Mesenchymal stem cell (in vitro differentiated cells and primary cell): ENCODE measurements at regions not wholly inside any gene's neighbourhood (a gene's known extent, or its start where the extent isn't known, plus 50 kb on each side); places are given as distances from the start of the nearest gene placed in this dataset.

Experiments
- DNase-seq: peaks from one replicate; pipeline ENCODE4 v3.0.0-alpha.2; 2013
- H2AFZ ChIP-seq: one replicate; pipeline ENCODE4 v1.6.1; 2013; ENCODE audit warnings: low read depth, mild to moderate bottlenecking, control low read depth, inconsistent platforms, low read length, moderate library complexity
- H2AK5ac ChIP-seq: 2 replicates; pipeline ENCODE4 v1.6.1; 2013; ENCODE audit warnings: low read length, moderate library complexity, mild to moderate bottlenecking, inconsistent platforms; ENCODE audit not compliant: severe bottlenecking
- H2BK120ac ChIP-seq: one replicate; pipeline ENCODE4 v1.6.1; 2013; ENCODE audit warnings: low read depth, mild to moderate bottlenecking, inconsistent platforms, low read length, moderate library complexity
- H2BK12ac ChIP-seq, 2 experiments: one replicate each; pipeline ENCODE4 v1.6.1; 2013; ENCODE audit warnings: inconsistent platforms in 2 of 2, low read length in 2 of 2, mild to moderate bottlenecking in 2 of 2, moderate library complexity in 2 of 2, control low read depth in 1 of 2
- H2BK15ac ChIP-seq: one replicate; pipeline ENCODE4 v1.6.1; 2013; ENCODE audit warnings: mild to moderate bottlenecking, low read depth, inconsistent platforms; ENCODE audit not compliant: poor library complexity, severe bottlenecking
- H2BK5ac ChIP-seq: 2 replicates; pipeline ENCODE4 v1.6.1; 2013; ENCODE audit warnings: low read depth, mild to moderate bottlenecking, low read length, control low read depth, inconsistent platforms; ENCODE audit not compliant: poor library complexity, severe bottlenecking
- H3K14ac ChIP-seq, 2 experiments: one replicate each; pipeline ENCODE4 v1.6.1; 2013; ENCODE audit warnings: inconsistent platforms in 2 of 2, low read length in 2 of 2, control low read depth in 1 of 2, mild to moderate bottlenecking in 1 of 2, moderate library complexity in 1 of 2
- H3K18ac ChIP-seq, 2 experiments: one replicate each; pipeline ENCODE4 v1.6.1; 2013; ENCODE audit warnings: inconsistent platforms in 2 of 2, low read length in 2 of 2, control low read depth in 1 of 2, low read depth in 1 of 2, mild to moderate bottlenecking in 1 of 2
- H3K23ac ChIP-seq, 2 experiments: one replicate each; pipeline ENCODE4 v1.6.1; 2013; ENCODE audit warnings: inconsistent platforms in 2 of 2, low read length in 2 of 2, mild to moderate bottlenecking in 2 of 2, moderate library complexity in 2 of 2, control low read depth in 1 of 2
- H3K27ac ChIP-seq: 2 replicates; pipeline ENCODE4 v1.5.1; 2013; ENCODE audit warnings: mild to moderate bottlenecking, moderate library complexity, low read length, control low read depth, inconsistent platforms; ENCODE audit not compliant: poor library complexity, severe bottlenecking
- H3K27me3 ChIP-seq, 2 experiments: 2 replicates each; pipeline versions ENCODE4 v1.6.1 to v1.7.0; 2013; ENCODE audit warnings: low read length in 2 of 2, mild to moderate bottlenecking in 2 of 2, moderate library complexity in 2 of 2, control low read depth in 1 of 2, inconsistent platforms in 1 of 2; ENCODE audit not compliant: control insufficient read depth in 1 of 2, insufficient read depth in 1 of 2
- H3K36me3 ChIP-seq, 2 experiments: 2 replicates each; pipeline versions ENCODE4 v1.6.1 to v1.7.0; 2013; ENCODE audit warnings: low read length in 2 of 2, control low read depth in 1 of 2, inconsistent platforms in 1 of 2, low read depth in 1 of 2, mild to moderate bottlenecking in 1 of 2; ENCODE audit not compliant: insufficient read depth in 2 of 2, control insufficient read depth in 1 of 2
- H3K4ac ChIP-seq, 2 experiments: one replicate each; pipeline ENCODE4 v1.6.1; 2013; ENCODE audit warnings: inconsistent platforms in 2 of 2, low read length in 2 of 2, mild to moderate bottlenecking in 2 of 2, moderate library complexity in 2 of 2, control low read depth in 1 of 2, low read depth in 1 of 2
- H3K4me1 ChIP-seq: 2 replicates; pipeline ENCODE4 v1.6.1; 2013; ENCODE audit warnings: low read depth, low read length, control low read depth; ENCODE audit not compliant: control insufficient read depth, insufficient read depth
- H3K4me2 ChIP-seq: 2 replicates; pipeline ENCODE4 v1.6.1; 2013; ENCODE audit warnings: low read length, mild to moderate bottlenecking, inconsistent platforms; ENCODE audit not compliant: poor library complexity, severe bottlenecking
- H3K4me3 ChIP-seq, 2 experiments: 2 replicates each; pipeline versions ENCODE4 v1.5.1 to v1.7.0; 2013; ENCODE audit warnings: low read length in 2 of 2, mild to moderate bottlenecking in 2 of 2, control low read depth in 1 of 2, low read depth in 1 of 2; ENCODE audit not compliant: insufficient read depth in 1 of 2
- H3K79me1 ChIP-seq: replicated peaks from 2 replicates; pipeline ENCODE4 v1.6.1; 2013; ENCODE audit warnings: mild to moderate bottlenecking, control low read depth, low read length, inconsistent platforms; ENCODE audit not compliant: poor library complexity, severe bottlenecking
- H3K9ac ChIP-seq: 2 replicates; pipeline ENCODE4 v1.7.0; 2013; ENCODE audit warnings: mild to moderate bottlenecking, low read length, moderate library complexity
- H3K9me3 ChIP-seq: 2 replicates; pipeline ENCODE4 v1.7.0; 2013; ENCODE audit warnings: mild to moderate bottlenecking, low read length; ENCODE audit not compliant: control insufficient read depth
- H4K8ac ChIP-seq: one replicate; pipeline ENCODE4 v1.6.1; 2013; ENCODE audit warnings: inconsistent platforms, mild to moderate bottlenecking, low read length, moderate library complexity
- H4K91ac ChIP-seq: one replicate; pipeline ENCODE4 v1.6.1; 2013; ENCODE audit warnings: mild to moderate bottlenecking, low read length, inconsistent platforms
- WGBS: methylation state at CpG from one replicate; pipeline ENCODE4 v1.1.7; 2013; ENCODE audit warnings: mixed read lengths; 5-methylcytosine and 5-hydroxymethylcytosine counted together

- no peak overlapping the region for H2AK5ac ChIP-seq
- 100% methylated on average over 3 of the region's 5 CpGs for WGBS
Measured at GRCh38 chr18:59777636-59778035, 80.4 kb upstream of the CCBE1 start.

GRCh38 chr18:59769129-59769865 lies 72.1 kb upstream of the CCBE1 start:
- Histone ChIP-seq H3K27ac (no peak overlapping the region), H2BK120ac (no peak overlapping the region), H2AK5ac (no peak overlapping the region)

More at GRCh38 chr18:59777636-59778035, 80.4 kb upstream of the CCBE1 start:
- H4K8ac ChIP-seq: no peak overlapping the region
- H4K91ac ChIP-seq: no peak overlapping the region
- H2BK12ac ChIP-seq: no peak overlapping the region
- H3K4me3 ChIP-seq: no peak overlapping the region
- H3K27me3 ChIP-seq: no peaks in the 10 kb centered on the region
- no peak overlapping the region for H3K23ac ChIP-seq
- H3K27ac ChIP-seq: no peak overlapping the region
- no peaks in the 10 kb centered on the region for H3K36me3 ChIP-seq
- H3K14ac ChIP-seq: no peak overlapping the region
- H3K18ac ChIP-seq: no peak overlapping the region
- H2BK15ac ChIP-seq: no peak overlapping the region
- H2AFZ ChIP-seq: no peak overlapping the region
- no peaks in the 10 kb centered on the region for H3K9me3 ChIP-seq
- no peak overlapping the region for H2BK5ac ChIP-seq
- H2BK120ac ChIP-seq: no peak overlapping the region
- no peak for DNase-seq
- H3K4ac ChIP-seq: no peak overlapping the region
- H3K4me2 ChIP-seq: no peak overlapping the region
- no peaks in the 10 kb centered on the region for H3K79me1 ChIP-seq
- no peaks in the 10 kb centered on the region for H3K4me1 ChIP-seq
- no peak overlapping the region for H3K9ac ChIP-seq

GRCh38 chr18:59768409-59768808 lies 71.2 kb upstream of the CCBE1 start:
- no peaks in the 10 kb centered on the region for H3K36me3 ChIP-seq
- no peak overlapping the region for H3K18ac ChIP-seq
- no peak overlapping the region for H3K4me3 ChIP-seq
- H3K27me3 ChIP-seq: no peaks in the 10 kb centered on the region
- H2BK12ac ChIP-seq: no peak overlapping the region
- no peak overlapping the region for H4K8ac ChIP-seq
- no peak overlapping the region for H2AK5ac ChIP-seq
- no peak overlapping the region for H3K14ac ChIP-seq
- H3K4me1 ChIP-seq: no peaks in the 10 kb centered on the region
- no peak overlapping the region for H3K4ac ChIP-seq
- no peak overlapping the region for H3K23ac ChIP-seq
- no peak overlapping the region for H2BK15ac ChIP-seq
- no peak overlapping the region for H3K4me2 ChIP-seq
- H3K9me3 ChIP-seq: no peaks in the 10 kb centered on the region
- H2BK5ac ChIP-seq: no peak overlapping the region
- no peaks in the 10 kb centered on the region for H3K79me1 ChIP-seq
- DNase-seq: no peak
- no peak overlapping the region for H2BK120ac ChIP-seq
- H2AFZ ChIP-seq: no peak overlapping the region
- H4K91ac ChIP-seq: no peak overlapping the region
- H3K9ac ChIP-seq: peak overlapping the region; percentile 49
- 100% methylated on average over 1 of the region's 1 CpG for WGBS
- H3K27ac ChIP-seq: no peak overlapping the region

More at GRCh38 chr18:59769129-59769865, 72.1 kb upstream of the CCBE1 start:
- Histone ChIP-seq H3K27me3 (no peaks in the 10 kb centered on the region), H3K9me3 (no peaks in the 10 kb centered on the region), H3K4me1 (no peaks in the 10 kb centered on the region), H3K14ac (no peak overlapping the region), H3K18ac (no peak overlapping the region), H2BK12ac (no peak overlapping the region), H3K4ac (no peak overlapping the region), H2BK5ac (no peak overlapping the region), H3K36me3 (no peaks in the 10 kb centered on the region), H4K8ac (no peak overlapping the region), H3K23ac (no peak overlapping the region), H3K79me1 (no peaks in the 10 kb centered on the region), H2AFZ (no peak overlapping the region), H3K9ac (peak overlapping the region; percentile 64), H3K4me2 (no peak overlapping the region), H3K4me3 (peak overlapping the region in 1 of 2 experiments; percentile 41), H2BK15ac (no peak overlapping the region), H4K91ac (no peak overlapping the region)
- no peak for DNase-seq
- 80% methylated on average over 3 of the region's 3 CpGs for WGBS

GRCh38 chr18:59767732-59768131 lies 70.5 kb upstream of the CCBE1 start:
- no peak overlapping the region for H3K4me3 ChIP-seq
- H2BK120ac ChIP-seq: no peak overlapping the region
- H3K27me3 ChIP-seq: no peaks in the 10 kb centered on the region
- H4K91ac ChIP-seq: no peak overlapping the region
- no peak overlapping the region for H2BK15ac ChIP-seq
- no peak overlapping the region for H2BK12ac ChIP-seq
- no peak overlapping the region for H3K14ac ChIP-seq
- 96% methylated on average over 2 of the region's 2 CpGs for WGBS
- peak overlapping the region; percentile 49 for H3K9ac ChIP-seq
- H3K4me1 ChIP-seq: no peaks in the 10 kb centered on the region
- H2AK5ac ChIP-seq: no peak overlapping the region
- H3K4me2 ChIP-seq: no peak overlapping the region
- H3K23ac ChIP-seq: no peak overlapping the region
- no peak overlapping the region for H3K27ac ChIP-seq
- H3K79me1 ChIP-seq: no peaks in the 10 kb centered on the region
- no peak overlapping the region for H3K18ac ChIP-seq
- DNase-seq: no peak
- H2BK5ac ChIP-seq: no peak overlapping the region
- no peaks in the 10 kb centered on the region for H3K36me3 ChIP-seq
- no peak overlapping the region for H3K4ac ChIP-seq
- no peak overlapping the region for H2AFZ ChIP-seq
- H4K8ac ChIP-seq: no peak overlapping the region
- H3K9me3 ChIP-seq: no peaks in the 10 kb centered on the region
